ENCODE measurements at regions not wholly inside any gene's neighbourhood (a gene's known extent, or its start where the extent isn't known, plus 50 kb on each side); places are given as distances from the start of the nearest gene placed in this dataset.
A peak's percentile ranks its signal among the peaks of the same experiment; 100 is the strongest.

DNA sequence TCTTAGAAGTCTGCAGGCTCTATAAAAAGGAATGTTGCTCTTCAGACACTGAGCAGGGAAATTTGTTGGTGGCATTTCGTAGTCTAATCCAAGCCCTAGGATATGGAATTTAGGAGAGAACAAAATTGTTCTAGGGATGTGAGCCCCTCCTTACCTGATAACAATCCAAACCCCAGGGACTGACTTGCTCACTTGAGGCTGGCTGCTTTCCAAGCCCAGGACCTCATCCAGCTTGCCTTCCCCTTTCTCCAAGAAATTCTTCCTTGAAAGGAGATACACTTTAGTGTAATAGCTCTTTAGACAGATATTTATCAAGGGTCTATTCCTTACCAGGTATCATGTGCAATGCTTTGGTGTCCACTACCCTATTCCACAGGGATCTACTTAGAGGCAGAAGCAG lies 279.8 kb downstream of the C1D start:
- no peak overlapping the region for H3K4me3 ChIP-seq (ENCODE audit: low read depth, low read length)
- in situ Hi-C loops (cut with HindIII; ENCODE audit: low sequenced_read_pairs), result no loop called here
- DNase-seq (ENCODE audit: low read depth), result no peak
- TF ChIP-seq, protein P1, sequence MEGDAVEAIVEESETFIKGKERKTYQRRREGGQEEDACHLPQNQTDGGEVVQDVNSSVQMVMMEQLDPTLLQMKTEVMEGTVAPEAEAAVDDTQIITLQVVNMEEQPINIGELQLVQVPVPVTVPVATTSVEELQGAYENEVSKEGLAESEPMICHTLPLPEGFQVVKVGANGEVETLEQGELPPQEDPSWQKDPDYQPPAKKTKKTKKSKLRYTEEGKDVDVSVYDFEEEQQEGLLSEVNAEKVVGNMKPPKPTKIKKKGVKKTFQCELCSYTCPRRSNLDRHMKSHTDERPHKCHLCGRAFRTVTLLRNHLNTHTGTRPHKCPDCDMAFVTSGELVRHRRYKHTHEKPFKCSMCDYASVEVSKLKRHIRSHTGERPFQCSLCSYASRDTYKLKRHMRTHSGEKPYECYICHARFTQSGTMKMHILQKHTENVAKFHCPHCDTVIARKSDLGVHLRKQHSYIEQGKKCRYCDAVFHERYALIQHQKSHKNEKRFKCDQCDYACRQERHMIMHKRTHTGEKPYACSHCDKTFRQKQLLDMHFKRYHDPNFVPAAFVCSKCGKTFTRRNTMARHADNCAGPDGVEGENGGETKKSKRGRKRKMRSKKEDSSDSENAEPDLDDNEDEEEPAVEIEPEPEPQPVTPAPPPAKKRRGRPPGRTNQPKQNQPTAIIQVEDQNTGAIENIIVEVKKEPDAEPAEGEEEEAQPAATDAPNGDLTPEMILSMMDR (IDR thresholded peaks at IDR 0.05; ENCODE audit: low read depth, low read length, missing control alignments), result no peak

DNA sequence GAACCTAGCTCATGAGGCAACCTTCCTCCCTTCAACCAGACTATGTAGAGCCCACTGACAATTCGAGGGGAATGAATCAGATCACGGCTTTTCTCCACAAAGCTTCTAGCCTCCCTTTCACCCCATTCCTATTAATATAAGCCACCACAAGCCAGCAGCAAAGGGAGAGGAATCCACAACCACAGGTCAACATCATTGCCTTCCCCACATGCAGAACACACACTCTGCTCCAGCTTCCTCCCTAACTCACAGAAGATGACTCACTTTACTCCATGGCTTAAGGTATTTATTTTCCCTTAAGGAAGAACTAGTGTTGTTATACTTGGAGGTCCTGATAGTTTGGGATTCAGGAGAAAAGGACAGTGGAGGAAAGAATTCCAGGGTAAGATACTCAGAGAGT lies 272.2 kb downstream of the C1D start:
- TF ChIP-seq, protein P1 (IDR thresholded peaks at IDR 0.05; ENCODE audit: low read depth, low read length, missing control alignments), result no peak
- DNase-seq (ENCODE audit: low read depth), result peak; percentile 92
- H3K4me3 ChIP-seq (ENCODE audit: low read depth, low read length), result no peak overlapping the region
- in situ Hi-C loops (cut with HindIII; ENCODE audit: low sequenced_read_pairs), result loop anchor here (10.0 kb wide), 1 partner anchor 54 kb away; no protein-coding TSS in a partner anchor

DNA sequence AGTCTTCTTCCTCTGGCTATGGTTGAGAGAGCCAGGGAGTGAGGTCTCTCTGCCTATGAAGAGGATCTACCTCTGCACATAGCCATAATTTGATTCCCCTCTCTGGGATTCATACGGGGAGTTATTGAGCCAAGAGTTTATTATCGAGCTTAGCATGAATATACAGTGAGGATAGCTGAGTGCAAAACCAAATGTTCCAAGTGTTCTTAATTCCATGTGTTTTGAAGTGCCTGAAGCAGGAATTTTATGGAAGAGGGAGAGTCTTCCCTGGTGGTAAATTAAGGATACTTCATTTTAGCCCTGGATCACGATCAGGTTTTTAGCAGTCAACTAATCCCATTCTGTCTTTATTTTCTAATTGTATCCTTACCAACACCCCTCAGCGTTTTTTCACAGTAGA lies 270.6 kb downstream of the C1D start:
- no peak for DNase-seq (ENCODE audit: low read depth)
- in situ Hi-C loops (cut with HindIII; ENCODE audit: low sequenced_read_pairs), result loop anchor here (10.0 kb wide), 1 partner anchor 53 kb away; no protein-coding TSS in a partner anchor
- TF ChIP-seq, protein P1 (IDR thresholded peaks at IDR 0.05; ENCODE audit: low read depth, low read length, missing control alignments), result no peak
- no peak overlapping the region for H3K4me3 ChIP-seq (ENCODE audit: low read depth, low read length)

- no peak overlapping the region for H3K4me3 ChIP-seq (ENCODE audit: low read depth, low read length)
- TF ChIP-seq, protein P1 (IDR thresholded peaks at IDR 0.05; ENCODE audit: low read depth, low read length, missing control alignments), result no peak
- DNase-seq (ENCODE audit: low read depth), result no peak
- in situ Hi-C loops (cut with HindIII; ENCODE audit: low sequenced_read_pairs), result loop anchor here (10.0 kb wide), 1 partner anchor 52 kb away; no protein-coding TSS in a partner anchor
Observed at GRCh38 chr2:67792681-67793091, 270.1 kb downstream of the C1D start.

DNA sequence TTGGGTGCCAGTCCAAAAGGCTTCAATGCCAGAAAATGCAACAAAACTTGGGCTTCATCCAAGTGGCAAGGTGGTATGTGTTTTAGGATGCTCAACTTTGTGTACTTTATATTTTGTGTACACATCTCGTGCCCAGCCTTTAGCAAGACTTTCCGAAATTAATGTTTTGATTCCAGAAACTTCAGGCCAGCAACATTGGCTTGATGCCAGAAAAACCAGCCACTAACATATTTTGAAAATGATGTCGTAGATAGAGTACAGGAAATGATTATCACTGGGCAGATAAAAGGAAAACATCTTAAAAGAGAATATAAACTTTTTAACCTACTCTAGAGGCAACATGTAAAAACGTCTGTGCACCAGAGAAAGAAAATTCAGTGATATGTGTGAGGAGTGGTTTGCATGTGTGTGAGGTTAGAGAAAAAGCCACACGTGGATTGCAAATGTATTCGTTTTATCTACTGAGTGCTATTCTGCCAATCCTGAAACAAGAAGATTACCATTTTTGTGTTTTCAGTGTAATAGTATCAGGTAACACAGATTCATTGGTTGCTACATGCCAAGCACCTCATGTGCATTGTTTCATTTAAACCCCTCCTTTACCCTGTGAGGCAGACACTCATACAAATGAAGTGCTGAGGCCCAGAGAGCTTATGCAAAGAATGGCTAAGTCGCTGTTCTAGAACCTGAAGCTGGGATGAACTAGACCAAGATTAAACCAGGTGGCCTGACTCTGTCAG lies 264.8 kb downstream of the C1D start:
- DNase-seq (ENCODE audit: low read depth), result peak; percentile 36
- TF ChIP-seq, protein P1 (IDR thresholded peaks at IDR 0.05; ENCODE audit: low read depth, low read length, missing control alignments), result no peak
- no peak overlapping the region for H3K4me3 ChIP-seq (ENCODE audit: low read depth, low read length)
- in situ Hi-C loops (cut with HindIII; ENCODE audit: low sequenced_read_pairs), result loop anchor here (10.0 kb wide), 1 partner anchor 47 kb away; no protein-coding TSS in a partner anchor

DNA sequence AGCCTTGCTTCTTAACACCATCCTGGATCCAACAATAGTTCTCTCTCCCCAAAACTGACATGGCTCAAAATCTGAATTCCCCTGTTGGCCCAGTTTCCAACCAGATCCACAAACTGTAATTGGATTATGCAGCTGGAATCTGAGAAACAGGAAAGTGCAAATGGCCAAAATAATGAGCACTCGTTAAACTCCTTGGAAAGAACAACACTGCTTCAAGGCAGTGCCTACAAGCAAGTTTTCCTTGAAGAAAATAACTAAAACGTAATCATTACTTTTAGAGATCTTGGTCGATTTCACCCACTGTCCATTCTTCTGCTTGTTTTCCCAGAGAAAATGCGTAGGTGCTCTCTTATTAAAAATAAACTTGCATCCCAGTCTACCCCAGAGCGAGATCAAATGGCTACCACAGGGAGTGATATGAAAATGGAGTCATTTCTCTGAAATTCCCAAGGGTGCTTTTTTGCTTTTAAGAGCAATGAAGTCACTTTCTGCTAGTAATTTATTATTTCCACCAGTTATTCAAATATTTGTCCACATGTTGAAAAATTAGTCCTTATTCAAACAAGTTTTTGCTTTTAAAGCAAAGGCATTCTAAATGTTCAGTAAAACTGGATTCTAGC lies 264.2 kb downstream of the C1D start:
- H3K4me3 ChIP-seq (ENCODE audit: low read depth, low read length), result no peak overlapping the region
- in situ Hi-C loops (cut with HindIII; ENCODE audit: low sequenced_read_pairs), result loop anchor here (10.0 kb wide), 1 partner anchor 46 kb away; no protein-coding TSS in a partner anchor
- DNase-seq (ENCODE audit: low read depth), result no peak
- TF ChIP-seq, protein P1 (IDR thresholded peaks at IDR 0.05; ENCODE audit: low read depth, low read length, missing control alignments), result no peak
